ENCODE measurements at regions not wholly inside any gene's neighbourhood (a gene's known extent, or its start where the extent isn't known, plus 50 kb on each side); places are given as distances from the start of the nearest gene placed in this dataset.
A peak's percentile ranks its signal among the peaks of the same experiment; 100 is the strongest.

- peak; percentile 16; the same call in 2 of the 3 replicates for ATAC-seq
- TF ChIP-seq ZNF565 (CRISPR knock-in tag; conservative IDR thresholded peaks at IDR 0.05; ENCODE audit: low read depth) (no peak), TCF4 (CRISPR knock-in tag; IDR thresholded peaks at IDR 0.05; ENCODE audit: borderline replicate concordance) (no peak), ESRRG (CRISPR knock-in tag; IDR thresholded peaks at IDR 0.05) (no peak), BACH2 (CRISPR knock-in tag; IDR thresholded peaks at IDR 0.05; ENCODE audit: borderline replicate concordance) (no peak), ARNTL (CRISPR knock-in tag; IDR thresholded peaks at IDR 0.05; ENCODE audit: borderline replicate concordance, low read depth) (no peak), ISL1 (CRISPR knock-in tag; IDR thresholded peaks at IDR 0.05) (no peak), POU6F1 (CRISPR knock-in tag; IDR thresholded peaks at IDR 0.05; ENCODE audit: borderline replicate concordance, low read depth) (no peak), CREB5 (CRISPR knock-in tag; IDR thresholded peaks at IDR 0.05; ENCODE audit: low read depth) (no peak)
Measured at GRCh38 chr11:24295360-24295759, 201.5 kb upstream of the LUZP2 start.

GRCh38 chr11:24297461-24297860 is 199.4 kb upstream of the LUZP2 start:
- TF ChIP-seq CSRNP3 (CRISPR knock-in tag; IDR thresholded peaks at IDR 0.05), result no peak
- TF ChIP-seq ZNF565 (CRISPR knock-in tag; conservative IDR thresholded peaks at IDR 0.05; ENCODE audit: low read depth), result no peak
- no peak for TF ChIP-seq TCF4 (CRISPR knock-in tag; IDR thresholded peaks at IDR 0.05; ENCODE audit: borderline replicate concordance)
- no peak for ATAC-seq

GRCh38 chr11:24298146-24298545 is 198.7 kb upstream of the LUZP2 start:
- no peak for ATAC-seq
- TF ChIP-seq ISL1 (CRISPR knock-in tag; IDR thresholded peaks at IDR 0.05), result peak; percentile 63
- no peak for TF ChIP-seq CREB5 (CRISPR knock-in tag; IDR thresholded peaks at IDR 0.05; ENCODE audit: low read depth)
- no peak for TF ChIP-seq BACH2 (CRISPR knock-in tag; IDR thresholded peaks at IDR 0.05; ENCODE audit: borderline replicate concordance)

- no peak for ATAC-seq
- TF ChIP-seq ZFP30 (CRISPR knock-in tag; IDR thresholded peaks at IDR 0.05) (no peak), BACH2 (CRISPR knock-in tag; IDR thresholded peaks at IDR 0.05; ENCODE audit: borderline replicate concordance) (no peak), SNAI2 (CRISPR knock-in tag; IDR thresholded peaks at IDR 0.05) (no peak), ZFP3 (CRISPR knock-in tag; IDR thresholded peaks at IDR 0.05) (no peak), ZNF70 (CRISPR knock-in tag; IDR thresholded peaks at IDR 0.05) (no peak), ZNF8 (CRISPR knock-in tag; IDR thresholded peaks at IDR 0.05) (no peak), ESRRG (CRISPR knock-in tag; IDR thresholded peaks at IDR 0.05) (no peak), PATZ1 (CRISPR knock-in tag; IDR thresholded peaks at IDR 0.05; ENCODE audit: borderline replicate concordance) (no peak), POU6F1 (CRISPR knock-in tag; IDR thresholded peaks at IDR 0.05; ENCODE audit: borderline replicate concordance, low read depth) (no peak), GLIS3 (CRISPR knock-in tag; IDR thresholded peaks at IDR 0.05) (no peak), RARB (CRISPR knock-in tag; IDR thresholded peaks at IDR 0.05) (no peak), CSDC2 (CRISPR knock-in tag; IDR thresholded peaks at IDR 0.05) (no peak), TSHZ2 (CRISPR knock-in tag; IDR thresholded peaks at IDR 0.05) (no peak), ZNF565 (CRISPR knock-in tag; conservative IDR thresholded peaks at IDR 0.05; ENCODE audit: low read depth) (no peak)
Measured at GRCh38 chr11:24311974-24312373, 184.9 kb upstream of the LUZP2 start.
